ENCODE measurements at regions not wholly inside any gene's neighbourhood (a gene's known extent, or its start where the extent isn't known, plus 50 kb on each side); places are given as distances from the start of the nearest gene placed in this dataset.

GRCh38 chr11:122341477-122341876, 225.5 kb upstream of the BLID start:
- H3K4me3 ChIP-seq (ENCODE audit: low read length) = no peak overlapping the region
- H3K27me3 ChIP-seq (ENCODE audit: control insufficient read depth, insufficient read depth, low read length) = no peaks in the 10 kb centered on the region
- DNase-seq = peak; percentile 60
- H3K4me1 ChIP-seq (ENCODE audit: control insufficient read depth, insufficient read depth, low read length) = peaks cover 2% of the 10 kb centered on the region
- no peak overlapping the region for H3K27ac ChIP-seq (ENCODE audit: low read length)
- no peaks in the 10 kb centered on the region for H3K36me3 ChIP-seq (ENCODE audit: control insufficient read depth, insufficient read depth, low read length)
- H3K9me3 ChIP-seq (replicated peaks; ENCODE audit: control insufficient read depth, low read depth, low read length) = no peaks in the 10 kb centered on the region
- WGBS (ENCODE audit: insufficient coverage) = no CpG with 5 or more reads among the region's 2 CpGs

GRCh38 chr11:122340607-122341290, 224.7 kb upstream of the BLID start:
- H3K4me1 ChIP-seq (ENCODE audit: control insufficient read depth, insufficient read depth, low read length) = peaks cover 2% of the 10 kb centered on the region
- H3K9me3 ChIP-seq (replicated peaks; ENCODE audit: control insufficient read depth, low read depth, low read length) = no peaks in the 10 kb centered on the region
- no peaks in the 10 kb centered on the region for H3K27me3 ChIP-seq (ENCODE audit: control insufficient read depth, insufficient read depth, low read length)
- no peak overlapping the region for H3K27ac ChIP-seq (ENCODE audit: low read length)
- DNase-seq = no peak
- no peak overlapping the region for H3K4me3 ChIP-seq (ENCODE audit: low read length)
- WGBS (ENCODE audit: insufficient coverage) = no CpG with 5 or more reads among the region's 3 CpGs
- no peaks in the 10 kb centered on the region for H3K36me3 ChIP-seq (ENCODE audit: control insufficient read depth, insufficient read depth, low read length)

DNA sequence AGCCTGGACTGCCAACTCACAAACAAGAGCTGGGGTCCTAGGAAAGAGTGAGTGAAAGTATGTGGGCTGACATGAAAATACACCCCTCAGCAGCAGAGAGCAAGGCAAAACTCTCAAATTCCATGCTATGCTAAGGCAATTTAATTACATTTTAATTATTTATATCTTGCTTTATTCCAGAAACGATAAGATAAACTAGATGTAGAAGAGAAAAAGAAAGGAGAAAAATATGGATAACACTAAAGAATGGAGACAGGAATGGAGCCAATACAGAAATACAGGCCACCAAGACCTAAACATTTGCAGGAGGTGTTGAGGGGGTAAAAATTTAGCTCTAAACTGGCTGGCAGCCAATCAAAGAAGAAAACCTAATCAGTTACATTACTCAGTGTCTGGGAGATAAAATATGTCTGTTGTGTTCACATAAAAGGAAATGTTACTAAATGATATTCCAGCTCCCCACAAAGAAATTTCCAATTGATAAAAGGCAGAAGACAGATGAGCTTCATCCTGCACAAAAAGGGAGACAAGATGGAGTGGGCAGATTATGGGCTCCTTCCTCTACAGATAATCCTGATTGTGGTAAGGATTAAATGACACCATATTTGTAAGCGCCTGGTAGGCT, 223.5 kb upstream of the BLID start:
- Histone ChIP-seq H3K4me3 (ENCODE audit: low read length) (no peak overlapping the region), H3K27ac (ENCODE audit: low read length) (no peak overlapping the region), H3K4me1 (ENCODE audit: control insufficient read depth, insufficient read depth, low read length) (no peaks in the 10 kb centered on the region), H3K9me3 (replicated peaks; ENCODE audit: control insufficient read depth, low read depth, low read length) (no peaks in the 10 kb centered on the region), H3K27me3 (ENCODE audit: control insufficient read depth, insufficient read depth, low read length) (no peaks in the 10 kb centered on the region), H3K36me3 (ENCODE audit: control insufficient read depth, insufficient read depth, low read length) (no peaks in the 10 kb centered on the region)
- no CpG with 5 or more reads among the region's 2 CpGs for WGBS (ENCODE audit: insufficient coverage)
- DNase-seq = no peak

DNA sequence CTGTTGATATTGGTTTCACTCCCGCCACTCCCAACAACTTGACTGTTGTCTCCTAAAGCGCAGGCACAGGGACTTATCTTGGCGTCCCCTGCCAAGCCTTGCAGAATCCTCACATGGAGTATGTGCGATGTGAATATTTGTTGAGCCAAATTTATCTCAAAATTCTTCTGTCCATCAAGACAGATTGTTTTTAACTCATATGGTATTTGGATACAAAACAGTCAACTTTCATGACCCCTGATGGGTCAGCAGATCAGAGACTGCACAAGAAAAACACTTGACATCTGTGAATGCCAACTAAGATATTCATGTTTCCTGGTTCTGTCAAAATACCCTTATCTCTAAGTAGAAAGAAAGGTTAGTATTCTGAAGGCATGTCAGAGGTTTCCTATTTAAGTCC, 221.7 kb upstream of the BLID start:
- WGBS (ENCODE audit: insufficient coverage) = no CpG with 5 or more reads among the region's 4 CpGs
- no peak for DNase-seq
- H3K4me3 ChIP-seq (ENCODE audit: low read length) = no peak overlapping the region
- no peaks in the 10 kb centered on the region for H3K36me3 ChIP-seq (ENCODE audit: control insufficient read depth, insufficient read depth, low read length)
- H3K27ac ChIP-seq (ENCODE audit: low read length) = no peak overlapping the region
- H3K27me3 ChIP-seq (ENCODE audit: control insufficient read depth, insufficient read depth, low read length) = no peaks in the 10 kb centered on the region
- no peaks in the 10 kb centered on the region for H3K9me3 ChIP-seq (replicated peaks; ENCODE audit: control insufficient read depth, low read depth, low read length)
- H3K4me1 ChIP-seq (ENCODE audit: control insufficient read depth, insufficient read depth, low read length) = peaks cover 2% of the 10 kb centered on the region

- H3K4me3 ChIP-seq (ENCODE audit: low read length) = no peak overlapping the region
- no peaks in the 10 kb centered on the region for H3K27me3 ChIP-seq (ENCODE audit: control insufficient read depth, insufficient read depth, low read length)
- H3K9me3 ChIP-seq (replicated peaks; ENCODE audit: control insufficient read depth, low read depth, low read length) = no peaks in the 10 kb centered on the region
- DNase-seq = no peak
- H3K27ac ChIP-seq (ENCODE audit: low read length) = no peak overlapping the region
- no CpG with 5 or more reads among the region's 5 CpGs for WGBS (ENCODE audit: insufficient coverage)
- peaks cover 2% of the 10 kb centered on the region for H3K4me1 ChIP-seq (ENCODE audit: control insufficient read depth, insufficient read depth, low read length)
- no peaks in the 10 kb centered on the region for H3K36me3 ChIP-seq (ENCODE audit: control insufficient read depth, insufficient read depth, low read length)
Observed at GRCh38 chr11:122337241-122337640, 221.2 kb upstream of the BLID start.

DNA sequence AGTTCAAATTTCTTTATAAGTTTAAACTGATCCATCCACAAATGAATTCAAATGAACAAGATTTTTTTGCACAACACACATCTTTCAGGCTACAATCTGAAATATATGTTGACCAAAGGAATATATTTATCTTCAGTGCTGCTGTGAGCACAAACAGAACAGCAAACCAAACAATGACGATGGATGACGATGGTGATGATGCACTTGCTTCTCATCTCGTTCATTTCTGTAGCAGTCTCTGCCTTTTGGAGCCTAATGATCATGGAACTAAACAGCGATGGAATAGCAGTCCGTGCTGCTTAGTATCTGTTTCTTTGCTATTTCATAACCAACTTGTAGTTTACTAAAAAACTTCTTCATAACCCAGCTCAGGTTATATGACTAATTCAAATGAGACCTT, 220.7 kb upstream of the BLID start:
- Histone ChIP-seq H3K4me3 (ENCODE audit: low read length) (no peak overlapping the region), H3K36me3 (ENCODE audit: control insufficient read depth, insufficient read depth, low read length) (no peaks in the 10 kb centered on the region), H3K4me1 (ENCODE audit: control insufficient read depth, insufficient read depth, low read length) (peaks cover 2% of the 10 kb centered on the region), H3K27ac (ENCODE audit: low read length) (no peak overlapping the region), H3K27me3 (ENCODE audit: control insufficient read depth, insufficient read depth, low read length) (no peaks in the 10 kb centered on the region), H3K9me3 (replicated peaks; ENCODE audit: control insufficient read depth, low read depth, low read length) (no peaks in the 10 kb centered on the region)
- WGBS (ENCODE audit: insufficient coverage) = 93% methylated on average over 3 of the region's 5 CpGs
- no peak for DNase-seq

DNA sequence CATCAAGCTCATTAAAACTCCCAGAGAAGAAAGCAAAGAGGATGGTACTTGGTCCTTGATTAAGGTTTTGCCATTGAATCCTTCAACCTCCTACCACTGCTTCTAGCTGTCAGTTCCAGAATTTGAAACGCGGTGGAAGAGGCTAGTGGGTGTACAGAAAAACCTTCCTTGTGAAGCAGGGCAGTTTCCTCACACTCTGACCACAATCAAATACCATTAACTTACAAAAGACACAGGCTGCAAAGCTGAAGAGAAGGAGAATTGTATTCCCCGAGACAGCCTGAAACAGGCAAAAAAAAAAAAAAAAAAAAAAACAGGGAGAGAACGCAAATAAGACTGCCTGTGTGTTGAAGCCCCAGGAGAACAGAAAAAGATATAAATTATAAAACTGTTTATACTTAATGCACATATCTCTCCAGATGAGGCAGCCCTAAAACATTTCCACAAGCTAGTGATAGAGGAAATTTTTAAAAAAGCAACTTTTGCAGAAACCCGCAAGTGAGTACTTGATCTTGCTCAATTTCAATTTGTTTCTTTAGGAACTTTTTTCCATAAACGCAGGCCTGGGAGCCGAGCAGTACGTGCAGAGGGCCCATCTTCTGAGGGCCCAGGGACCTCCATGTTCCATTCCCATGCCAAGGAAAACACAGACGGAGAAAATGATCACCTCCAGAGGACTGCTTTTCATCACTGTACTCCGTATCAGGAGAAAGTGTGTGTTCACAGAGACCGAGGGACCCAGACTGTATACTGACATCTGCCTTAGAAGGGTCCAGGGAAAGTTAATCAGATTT, 218.7 kb upstream of the BLID start:
- peak; percentile 39 for DNase-seq
- Histone ChIP-seq H3K4me3 (ENCODE audit: low read length) (no peak overlapping the region), H3K36me3 (ENCODE audit: control insufficient read depth, insufficient read depth, low read length) (no peaks in the 10 kb centered on the region), H3K27me3 (ENCODE audit: control insufficient read depth, insufficient read depth, low read length) (no peaks in the 10 kb centered on the region), H3K9me3 (replicated peaks; ENCODE audit: control insufficient read depth, low read depth, low read length) (no peaks in the 10 kb centered on the region), H3K4me1 (ENCODE audit: control insufficient read depth, insufficient read depth, low read length) (peaks cover 2% of the 10 kb centered on the region), H3K27ac (ENCODE audit: low read length) (no peak overlapping the region)
- WGBS (ENCODE audit: insufficient coverage) = 41% methylated on average over 5 of the region's 11 CpGs

- no peak for DNase-seq
- 75% methylated on average over 2 of the region's 4 CpGs for WGBS (ENCODE audit: insufficient coverage)
- Histone ChIP-seq H3K4me1 (ENCODE audit: control insufficient read depth, insufficient read depth, low read length) (peaks cover 2% of the 10 kb centered on the region), H3K4me3 (ENCODE audit: low read length) (no peak overlapping the region), H3K27ac (ENCODE audit: low read length) (no peak overlapping the region), H3K36me3 (ENCODE audit: control insufficient read depth, insufficient read depth, low read length) (no peaks in the 10 kb centered on the region), H3K9me3 (replicated peaks; ENCODE audit: control insufficient read depth, low read depth, low read length) (no peaks in the 10 kb centered on the region), H3K27me3 (ENCODE audit: control insufficient read depth, insufficient read depth, low read length) (no peaks in the 10 kb centered on the region)
Observed at GRCh38 chr11:122333467-122333866, 217.5 kb upstream of the BLID start.

GRCh38 chr11:122331079-122331478, 215.1 kb upstream of the BLID start:
- no peak for DNase-seq
- WGBS (ENCODE audit: insufficient coverage) = no CpG with 5 or more reads among the region's 1 CpG
- Histone ChIP-seq H3K9me3 (replicated peaks; ENCODE audit: control insufficient read depth, low read depth, low read length) (no peaks in the 10 kb centered on the region), H3K4me3 (ENCODE audit: low read length) (no peak overlapping the region), H3K27me3 (ENCODE audit: control insufficient read depth, insufficient read depth, low read length) (no peaks in the 10 kb centered on the region), H3K36me3 (ENCODE audit: control insufficient read depth, insufficient read depth, low read length) (no peaks in the 10 kb centered on the region), H3K27ac (ENCODE audit: low read length) (no peak overlapping the region), H3K4me1 (ENCODE audit: control insufficient read depth, insufficient read depth, low read length) (peaks cover 2% of the 10 kb centered on the region)

DNA sequence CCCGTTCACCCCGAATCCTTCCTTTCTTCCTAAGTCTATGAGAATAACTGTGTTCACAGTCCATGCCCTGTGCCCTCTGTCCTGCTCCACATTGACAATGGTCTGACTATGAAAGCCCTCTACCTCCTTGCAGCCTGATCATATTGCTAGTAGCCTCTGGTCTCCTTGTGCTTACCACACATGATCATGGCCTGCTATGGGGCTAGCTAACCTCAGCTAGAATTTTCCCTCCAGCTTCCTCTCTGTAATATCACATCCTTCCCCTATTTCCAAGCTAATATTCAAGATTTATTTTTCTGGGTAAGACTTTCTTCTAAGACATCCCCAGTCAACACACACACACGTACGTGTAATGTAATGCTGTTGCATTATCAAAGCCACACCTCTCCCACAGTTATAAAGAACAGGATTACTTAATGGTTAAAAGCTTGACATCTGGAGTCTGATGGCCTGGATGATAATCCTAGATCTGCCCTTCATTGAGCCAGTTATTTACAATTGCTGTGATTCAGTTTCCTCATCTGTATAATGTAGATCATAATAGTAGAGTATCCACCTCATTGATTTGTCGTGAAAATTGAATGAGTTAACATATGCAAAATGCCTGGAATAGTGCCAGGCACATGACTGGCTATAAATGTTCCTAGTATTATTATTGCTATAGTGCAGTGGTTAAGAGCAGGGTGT, 214.4 kb upstream of the BLID start:
- peaks cover 2% of the 10 kb centered on the region for H3K4me1 ChIP-seq (ENCODE audit: control insufficient read depth, insufficient read depth, low read length)
- H3K36me3 ChIP-seq (ENCODE audit: control insufficient read depth, insufficient read depth, low read length) = no peaks in the 10 kb centered on the region
- 68% methylated on average over 2 of the region's 5 CpGs for WGBS (ENCODE audit: insufficient coverage)
- no peak overlapping the region for H3K4me3 ChIP-seq (ENCODE audit: low read length)
- no peaks in the 10 kb centered on the region for H3K27me3 ChIP-seq (ENCODE audit: control insufficient read depth, insufficient read depth, low read length)
- DNase-seq = no peak
- H3K27ac ChIP-seq (ENCODE audit: low read length) = no peak overlapping the region
- H3K9me3 ChIP-seq (replicated peaks; ENCODE audit: control insufficient read depth, low read depth, low read length) = no peaks in the 10 kb centered on the region
